Gastrocnemius medialis (tissue), 4 donors: ENCODE measurements at regions not wholly inside any gene's neighbourhood (a gene's known extent, or its start where the extent isn't known, plus 50 kb on each side); places are given as distances from the start of the nearest gene placed in this dataset.

Experiments used
- POLR2A ChIP-seq, 2 donors: fragments of 450-650 bp; IDR thresholded peaks; one replicate each; pipeline ENCODE4 v1.6.1; 2017; ENCODE audit warnings: antibody characterized with exemption in 2 of 2, mild to moderate bottlenecking in 2 of 2, moderate library complexity in 2 of 2
- TF ChIP-seq, protein P1 (sequence below), 5 experiments: fragments of 450-650 bp in 3 of 5; fragments of 200-600 bp in 2 of 5; sonication (generic) in 2 of 5; IDR thresholded peaks in 4 of 5; conservative IDR thresholded peaks in 1 of 5; 1 replicate in 4 of 5; 2 replicates in 1 of 5; pipeline ENCODE4 v1.5.1; 2016 to 2019; ENCODE audit warnings: antibody characterized with exemption in 5 of 5, mild to moderate bottlenecking in 3 of 5, moderate library complexity in 3 of 5

DNA sequence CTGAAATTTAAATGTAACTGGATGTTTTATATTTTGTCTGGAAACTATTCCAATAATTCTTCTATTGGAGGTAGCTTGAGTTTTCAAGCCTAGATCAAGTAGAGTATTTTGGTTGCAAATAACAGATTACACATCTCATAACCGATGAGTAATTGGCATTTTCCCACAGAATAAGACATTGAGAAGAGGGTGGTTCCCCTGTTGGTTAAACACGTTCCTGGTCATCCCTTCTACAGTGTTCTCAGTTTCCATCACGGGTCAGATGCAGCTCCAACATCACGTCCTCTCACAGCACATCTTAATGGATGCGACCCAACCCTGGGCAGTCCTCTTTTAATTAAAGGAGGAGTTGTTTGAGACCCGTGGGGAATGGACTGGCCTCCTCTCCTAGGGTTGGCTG, 149.0 kb upstream of the ZNF516 start:
- TF ChIP-seq, protein P1, sequence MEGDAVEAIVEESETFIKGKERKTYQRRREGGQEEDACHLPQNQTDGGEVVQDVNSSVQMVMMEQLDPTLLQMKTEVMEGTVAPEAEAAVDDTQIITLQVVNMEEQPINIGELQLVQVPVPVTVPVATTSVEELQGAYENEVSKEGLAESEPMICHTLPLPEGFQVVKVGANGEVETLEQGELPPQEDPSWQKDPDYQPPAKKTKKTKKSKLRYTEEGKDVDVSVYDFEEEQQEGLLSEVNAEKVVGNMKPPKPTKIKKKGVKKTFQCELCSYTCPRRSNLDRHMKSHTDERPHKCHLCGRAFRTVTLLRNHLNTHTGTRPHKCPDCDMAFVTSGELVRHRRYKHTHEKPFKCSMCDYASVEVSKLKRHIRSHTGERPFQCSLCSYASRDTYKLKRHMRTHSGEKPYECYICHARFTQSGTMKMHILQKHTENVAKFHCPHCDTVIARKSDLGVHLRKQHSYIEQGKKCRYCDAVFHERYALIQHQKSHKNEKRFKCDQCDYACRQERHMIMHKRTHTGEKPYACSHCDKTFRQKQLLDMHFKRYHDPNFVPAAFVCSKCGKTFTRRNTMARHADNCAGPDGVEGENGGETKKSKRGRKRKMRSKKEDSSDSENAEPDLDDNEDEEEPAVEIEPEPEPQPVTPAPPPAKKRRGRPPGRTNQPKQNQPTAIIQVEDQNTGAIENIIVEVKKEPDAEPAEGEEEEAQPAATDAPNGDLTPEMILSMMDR (IDR thresholded peaks at IDR 0.05 in 4 of 5, conservative IDR thresholded peaks at IDR 0.05 in 1 of 5) = no peak
- TF ChIP-seq POLR2A (IDR thresholded peaks at IDR 0.05) = no peak
